Peyer's patch (tissue), 4 donors: ENCODE measurements at regions not wholly inside any gene's neighbourhood (a gene's known extent, or its start where the extent isn't known, plus 50 kb on each side); places are given as distances from the start of the nearest gene placed in this dataset.

Experiments used
- POLR2A ChIP-seq, 2 donors: fragments of 450-650 bp; IDR thresholded peaks; one replicate each; pipeline ENCODE4 v1.5.1; 2017; ENCODE audit warnings: antibody characterized with exemption in 2 of 2, mild to moderate bottlenecking in 2 of 2, moderate library complexity in 2 of 2
- TF ChIP-seq, protein P1 (sequence below), 6 experiments: fragments of 450-650 bp in 4 of 6; fragments of 200-600 bp in 2 of 6; sonication (generic) in 1 of 6; IDR thresholded peaks; one replicate each; pipeline ENCODE4 v1.5.1; 2017 to 2019; ENCODE audit warnings: antibody characterized with exemption in 6 of 6, mild to moderate bottlenecking in 3 of 6, moderate library complexity in 1 of 6

DNA sequence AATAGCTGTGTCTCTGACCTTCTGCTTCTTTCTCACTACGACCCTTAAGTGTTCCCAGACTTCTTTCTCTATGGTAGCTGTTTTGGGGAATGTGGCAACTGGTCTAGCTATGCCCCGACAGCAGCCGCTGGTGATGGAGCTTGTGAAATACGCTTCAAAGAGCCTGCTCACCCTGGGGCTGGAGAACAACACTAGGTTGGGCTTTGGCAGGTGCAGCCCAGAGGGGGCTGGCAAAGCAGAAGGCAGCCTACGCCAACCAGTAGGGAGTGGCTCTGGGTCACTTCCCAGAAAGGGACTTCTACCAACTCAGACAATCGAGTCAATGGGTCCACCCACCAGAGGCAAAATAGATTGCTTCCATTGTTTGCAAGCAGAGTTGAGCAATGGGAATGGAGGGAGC is 262.8 kb downstream of the LMO4 start:
- TF ChIP-seq, protein P1, sequence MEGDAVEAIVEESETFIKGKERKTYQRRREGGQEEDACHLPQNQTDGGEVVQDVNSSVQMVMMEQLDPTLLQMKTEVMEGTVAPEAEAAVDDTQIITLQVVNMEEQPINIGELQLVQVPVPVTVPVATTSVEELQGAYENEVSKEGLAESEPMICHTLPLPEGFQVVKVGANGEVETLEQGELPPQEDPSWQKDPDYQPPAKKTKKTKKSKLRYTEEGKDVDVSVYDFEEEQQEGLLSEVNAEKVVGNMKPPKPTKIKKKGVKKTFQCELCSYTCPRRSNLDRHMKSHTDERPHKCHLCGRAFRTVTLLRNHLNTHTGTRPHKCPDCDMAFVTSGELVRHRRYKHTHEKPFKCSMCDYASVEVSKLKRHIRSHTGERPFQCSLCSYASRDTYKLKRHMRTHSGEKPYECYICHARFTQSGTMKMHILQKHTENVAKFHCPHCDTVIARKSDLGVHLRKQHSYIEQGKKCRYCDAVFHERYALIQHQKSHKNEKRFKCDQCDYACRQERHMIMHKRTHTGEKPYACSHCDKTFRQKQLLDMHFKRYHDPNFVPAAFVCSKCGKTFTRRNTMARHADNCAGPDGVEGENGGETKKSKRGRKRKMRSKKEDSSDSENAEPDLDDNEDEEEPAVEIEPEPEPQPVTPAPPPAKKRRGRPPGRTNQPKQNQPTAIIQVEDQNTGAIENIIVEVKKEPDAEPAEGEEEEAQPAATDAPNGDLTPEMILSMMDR (IDR thresholded peaks at IDR 0.05) = no peak
- no peak for TF ChIP-seq POLR2A (IDR thresholded peaks at IDR 0.05)
